Erythroblast (primary cell): ENCODE measurements at regions not wholly inside any gene's neighbourhood (a gene's known extent, or its start where the extent isn't known, plus 50 kb on each side); places are given as distances from the start of the nearest gene placed in this dataset.

Experiments
- GATA1 ChIP-seq: IDR thresholded peaks from 2 replicates; pipeline ENCODE4 v1.6.1; 2011; ENCODE audit warnings: low read depth, mild to moderate bottlenecking, control low read depth, low read length, moderate library complexity
- POLR2A ChIP-seq: IDR thresholded peaks from 2 replicates; pipeline ENCODE4 v1.6.1; 2011; ENCODE audit warnings: mild to moderate bottlenecking, low read length

- TF ChIP-seq POLR2A (no peak), GATA1 (no peak)
These were observed 119.1 kb upstream of the KLF7 start for GRCh38 chr2:207284556-207285472.
